Loucy (cell line): ENCODE measurements at regions not wholly inside any gene's neighbourhood (a gene's known extent, or its start where the extent isn't known, plus 50 kb on each side); places are given as distances from the start of the nearest gene placed in this dataset.

Experiments
- CTCF ChIP-seq: fragments of 200-600 bp; sonication (generic); conservative IDR thresholded peaks from 2 replicates; pipeline ENCODE4 v1.5.1; 2014; ENCODE audit warnings: mild to moderate bottlenecking, antibody characterized with exemption, low read length
- EZH2phosphoT487 ChIP-seq: fragments of 200-600 bp; IDR thresholded peaks from 2 replicates; pipeline ENCODE4 v1.6.1; 2018; ENCODE audit warnings: antibody characterized with exemption, mild to moderate bottlenecking, moderate library complexity, borderline replicate concordance

- TF ChIP-seq CTCF: no peak
- no peak for TF ChIP-seq EZH2phosphoT487
Measured at GRCh38 chr3:128554465-128555097, 61.6 kb upstream of the GATA2 start.
